IMR-90 (cell line): ENCODE measurements at regions not wholly inside any gene's neighbourhood (a gene's known extent, or its start where the extent isn't known, plus 50 kb on each side); places are given as distances from the start of the nearest gene placed in this dataset.

Experiments
- CEBPB ChIP-seq: IDR thresholded peaks from 2 replicates; pipeline ENCODE4 v1.6.1; 2012; ENCODE audit warnings: low read depth, low read length, improper control_type of control experiment
- CTCF ChIP-seq: conservative IDR thresholded peaks from 2 replicates; pipeline ENCODE4 v1.5.1; 2012; ENCODE audit warnings: mild to moderate bottlenecking, low read depth, low read length, improper control_type of control experiment
- MAFK ChIP-seq: IDR thresholded peaks from 2 replicates; pipeline ENCODE4 v1.6.1; 2012; ENCODE audit warnings: low read depth, low read length, improper control_type of control experiment
- MXI1 ChIP-seq: IDR thresholded peaks from 2 replicates; pipeline ENCODE4 v1.6.1; 2012; ENCODE audit warnings: low read depth, mild to moderate bottlenecking, low read length, moderate library complexity, borderline replicate concordance
- POLR2A ChIP-seq: IDR thresholded peaks from 2 replicates; pipeline ENCODE4 v1.6.1; 2012; ENCODE audit warnings: mild to moderate bottlenecking, low read depth, low read length
- RFX5 ChIP-seq: IDR thresholded peaks from 2 replicates; pipeline ENCODE4 v1.8.0; 2012; ENCODE audit warnings: low read depth, mild to moderate bottlenecking, low read length, moderate library complexity
- USF2 ChIP-seq: fragments of 150-350 bp; IDR thresholded peaks from 2 replicates; pipeline ENCODE4 v1.6.1; 2017; ENCODE audit warnings: mild to moderate bottlenecking, antibody characterized with exemption, low read length, low read depth

- no peak for TF ChIP-seq RFX5
- TF ChIP-seq CTCF: no peak
- TF ChIP-seq POLR2A: no peak
- TF ChIP-seq CEBPB: no peak
- no peak for TF ChIP-seq MXI1
- no peak for TF ChIP-seq MAFK
- no peak for TF ChIP-seq USF2
These were observed 58.8 kb upstream of the ATP6AP2 start for GRCh38 chrX:40521868-40522450.
